ENCODE measurements at regions not wholly inside any gene's neighbourhood (a gene's known extent, or its start where the extent isn't known, plus 50 kb on each side); places are given as distances from the start of the nearest gene placed in this dataset.

DNA sequence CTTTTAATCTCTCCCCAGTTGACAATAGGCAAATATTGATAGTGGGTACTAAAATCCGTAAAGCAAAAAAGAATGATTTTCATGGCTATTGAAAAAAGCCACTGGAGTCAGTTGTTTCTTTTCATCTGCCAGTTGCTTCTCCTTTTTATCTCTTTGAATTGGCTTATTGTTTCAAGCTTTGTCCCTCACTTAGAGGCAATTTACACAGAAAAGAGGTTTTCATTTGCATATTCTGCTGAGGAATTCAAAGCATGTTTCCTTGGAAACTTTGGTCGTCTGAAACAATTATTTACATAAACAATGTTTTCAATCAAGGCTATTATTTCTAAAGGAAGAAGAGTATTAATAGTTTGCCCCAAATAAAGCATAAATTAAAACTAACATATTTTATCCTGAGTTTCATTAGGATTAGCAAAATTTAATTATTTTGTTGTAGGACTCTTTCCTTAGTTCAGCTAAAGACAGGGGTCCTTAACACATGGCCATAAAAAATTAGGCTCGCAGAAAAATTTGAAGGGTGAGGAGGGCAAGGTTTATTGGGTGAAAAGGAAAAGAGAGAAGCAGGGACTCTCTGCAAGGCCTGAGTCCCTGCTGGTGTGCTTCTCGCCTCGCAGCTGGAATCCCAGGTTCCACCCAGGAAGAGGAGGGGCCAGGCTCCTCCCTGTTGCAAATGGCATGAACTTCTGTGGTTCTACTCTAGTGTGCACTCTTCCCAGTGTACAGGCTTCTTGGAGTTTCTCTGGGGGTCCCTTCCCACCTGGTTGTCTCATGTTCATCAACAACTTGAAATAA is 138.8 kb upstream of the LAMA2 start:
- no peaks in the 10 kb centered on the region for H3K9me1 ChIP-seq (ENCODE audit: control insufficient read depth, extremely low read depth, insufficient read depth, low read length)
- no peak overlapping the region for H3K4me2 ChIP-seq (ENCODE audit: control insufficient read depth, extremely low read depth, insufficient read depth, low read depth, low read length)
- FAIRE-seq (no peak), DNase-seq (ENCODE audit: low read depth, low spot score) (no peak)
- H3K4me3 ChIP-seq (ENCODE audit: control insufficient read depth in 2 of 3, extremely low read depth in 1 of 3, insufficient read depth in 2 of 3, low read depth in 1 of 3, low read length in 3 of 3) = no peak overlapping the region
- TF ChIP-seq, protein P1, sequence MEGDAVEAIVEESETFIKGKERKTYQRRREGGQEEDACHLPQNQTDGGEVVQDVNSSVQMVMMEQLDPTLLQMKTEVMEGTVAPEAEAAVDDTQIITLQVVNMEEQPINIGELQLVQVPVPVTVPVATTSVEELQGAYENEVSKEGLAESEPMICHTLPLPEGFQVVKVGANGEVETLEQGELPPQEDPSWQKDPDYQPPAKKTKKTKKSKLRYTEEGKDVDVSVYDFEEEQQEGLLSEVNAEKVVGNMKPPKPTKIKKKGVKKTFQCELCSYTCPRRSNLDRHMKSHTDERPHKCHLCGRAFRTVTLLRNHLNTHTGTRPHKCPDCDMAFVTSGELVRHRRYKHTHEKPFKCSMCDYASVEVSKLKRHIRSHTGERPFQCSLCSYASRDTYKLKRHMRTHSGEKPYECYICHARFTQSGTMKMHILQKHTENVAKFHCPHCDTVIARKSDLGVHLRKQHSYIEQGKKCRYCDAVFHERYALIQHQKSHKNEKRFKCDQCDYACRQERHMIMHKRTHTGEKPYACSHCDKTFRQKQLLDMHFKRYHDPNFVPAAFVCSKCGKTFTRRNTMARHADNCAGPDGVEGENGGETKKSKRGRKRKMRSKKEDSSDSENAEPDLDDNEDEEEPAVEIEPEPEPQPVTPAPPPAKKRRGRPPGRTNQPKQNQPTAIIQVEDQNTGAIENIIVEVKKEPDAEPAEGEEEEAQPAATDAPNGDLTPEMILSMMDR (optimal IDR thresholded peaks at IDR 0.05 in 1 of 3, IDR thresholded peaks at IDR 0.05 in 1 of 3, conservative IDR thresholded peaks at IDR 0.05 in 1 of 3; ENCODE audit: extremely low read depth in 1 of 3, insufficient read depth in 2 of 3, low read length in 3 of 3) = no peak
- TF ChIP-seq EZH2 (IDR thresholded peaks at IDR 0.05; ENCODE audit: low read length) = no peak
- H3K36me3 ChIP-seq (ENCODE audit: control insufficient read depth in 2 of 2, extremely low read depth in 1 of 2, insufficient read depth in 2 of 2, low read length in 2 of 2) = no peaks in the 10 kb centered on the region
- H3K9me3 ChIP-seq (ENCODE audit: control insufficient read depth, low read depth, low read length) = no peaks in the 10 kb centered on the region
- H3K4me1 ChIP-seq (ENCODE audit: control insufficient read depth, extremely low read depth, insufficient read depth, low read length) = peaks cover 1% of the 10 kb centered on the region
- H2AFZ ChIP-seq (ENCODE audit: control insufficient read depth, low read length) = no peak overlapping the region
- H3K27me3 ChIP-seq (ENCODE audit: control insufficient read depth, extremely low read depth, insufficient read depth, low read length) = no peaks in the 10 kb centered on the region
- H3K27ac ChIP-seq (ENCODE audit: control insufficient read depth, insufficient read depth, low read length) = no peak overlapping the region
- dilution Hi-C loops (cut with MboI; ENCODE audit: extremely low pct_ligation_motif_present, low sequenced_read_pairs) = no loop called here
- H4K20me1 ChIP-seq (ENCODE audit: control insufficient read depth, extremely low read depth, insufficient read depth, low read length) = no peaks in the 10 kb centered on the region
- H3K79me2 ChIP-seq (ENCODE audit: control insufficient read depth, insufficient read depth, low read length) = no peaks in the 10 kb centered on the region
- H3K9ac ChIP-seq (ENCODE audit: control insufficient read depth, extremely low read depth, insufficient read depth, low read length) = no peak overlapping the region

DNA sequence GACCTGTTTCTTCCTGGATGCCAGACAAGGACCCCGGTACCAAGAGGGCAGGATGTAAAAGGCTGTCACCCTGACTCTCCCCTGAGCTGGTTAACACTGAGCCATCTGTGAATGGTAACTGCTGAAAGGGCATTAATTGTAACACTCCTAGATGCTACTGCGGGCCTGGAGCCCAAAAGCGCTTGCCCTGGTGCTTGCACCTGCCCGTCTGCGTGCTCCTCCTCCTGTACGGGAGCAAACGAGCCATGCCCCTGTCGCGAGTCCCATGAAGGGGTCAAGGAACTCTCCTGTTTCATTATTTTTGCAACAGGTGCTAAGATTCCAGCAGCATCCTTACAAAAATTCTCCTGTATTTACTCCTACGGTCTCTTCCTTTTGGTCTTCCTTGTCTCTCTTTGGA is 140.0 kb upstream of the LAMA2 start:
- Histone ChIP-seq H3K9me1 (ENCODE audit: control insufficient read depth, extremely low read depth, insufficient read depth, low read length) (no peaks in the 10 kb centered on the region), H3K4me2 (ENCODE audit: control insufficient read depth, extremely low read depth, insufficient read depth, low read depth, low read length) (no peak overlapping the region), H3K36me3 (ENCODE audit: control insufficient read depth in 2 of 2, extremely low read depth in 1 of 2, insufficient read depth in 2 of 2, low read length in 2 of 2) (no peaks in the 10 kb centered on the region), H3K27ac (ENCODE audit: control insufficient read depth, insufficient read depth, low read length) (no peak overlapping the region), H3K79me2 (ENCODE audit: control insufficient read depth, insufficient read depth, low read length) (no peaks in the 10 kb centered on the region), H3K4me3 (ENCODE audit: control insufficient read depth in 2 of 3, extremely low read depth in 1 of 3, insufficient read depth in 2 of 3, low read depth in 1 of 3, low read length in 3 of 3) (no peak overlapping the region), H2AFZ (ENCODE audit: control insufficient read depth, low read length) (no peak overlapping the region), H4K20me1 (ENCODE audit: control insufficient read depth, extremely low read depth, insufficient read depth, low read length) (no peaks in the 10 kb centered on the region), H3K9ac (ENCODE audit: control insufficient read depth, extremely low read depth, insufficient read depth, low read length) (no peak overlapping the region), H3K27me3 (ENCODE audit: control insufficient read depth, extremely low read depth, insufficient read depth, low read length) (no peaks in the 10 kb centered on the region), H3K4me1 (ENCODE audit: control insufficient read depth, extremely low read depth, insufficient read depth, low read length) (peaks cover 12% of the 10 kb centered on the region), H3K9me3 (ENCODE audit: control insufficient read depth, low read depth, low read length) (no peaks in the 10 kb centered on the region)
- TF ChIP-seq, protein P1 (optimal IDR thresholded peaks at IDR 0.05 in 1 of 3, IDR thresholded peaks at IDR 0.05 in 1 of 3, conservative IDR thresholded peaks at IDR 0.05 in 1 of 3; ENCODE audit: extremely low read depth in 1 of 3, insufficient read depth in 2 of 3, low read length in 3 of 3) = no peak
- no peak for TF ChIP-seq EZH2 (IDR thresholded peaks at IDR 0.05; ENCODE audit: low read length)
- dilution Hi-C loops (cut with MboI; ENCODE audit: extremely low pct_ligation_motif_present, low sequenced_read_pairs) = no loop called here
- no peak for FAIRE-seq
- DNase-seq (ENCODE audit: low read depth, low spot score) = no peak
